MM.1S (cell line): ENCODE measurements at regions not wholly inside any gene's neighbourhood (a gene's known extent, or its start where the extent isn't known, plus 50 kb on each side); places are given as distances from the start of the nearest gene placed in this dataset.

Experiments
- DNase-seq: peaks from one replicate; pipeline ENCODE4 v3.0.0-alpha.2; 2015
- H2AFZ ChIP-seq: fragments of 300-600 bp; sonication (generic); 2 replicates; pipeline ENCODE4 v1.6.0; 2016; ENCODE audit warnings: antibody characterized with exemption, low read length
- H3F3A ChIP-seq: fragments of 300-600 bp; sonication (generic); 2 replicates; pipeline ENCODE4 v1.6.1; 2016; ENCODE audit warnings: mild to moderate bottlenecking, antibody characterized with exemption, low read length, moderate library complexity, mixed read lengths; ENCODE audit not compliant: insufficient read depth
- H3K27ac ChIP-seq: fragments of 300-600 bp; sonication (generic); 2 replicates; pipeline ENCODE4 v1.5.1; 2016; ENCODE audit warnings: mild to moderate bottlenecking, low read length
- H3K27me3 ChIP-seq: fragments of 300-600 bp; sonication (generic); replicated peaks from 2 replicates; pipeline ENCODE4 v1.6.0; 2016; ENCODE audit warnings: low read length; ENCODE audit not compliant: insufficient read depth
- H3K36me3 ChIP-seq: fragments of 300-600 bp; sonication (generic); replicated peaks from 2 replicates; pipeline ENCODE4 v1.6.1; 2016; ENCODE audit warnings: mild to moderate bottlenecking, low read length, mixed read lengths; ENCODE audit not compliant: insufficient read depth
- H3K4me1 ChIP-seq: fragments of 300-600 bp; sonication (generic); 2 replicates; pipeline ENCODE4 v1.6.1; 2016; ENCODE audit warnings: low read length, mixed read lengths
- H3K4me2 ChIP-seq: fragments of 300-600 bp; sonication (generic); 2 replicates; pipeline ENCODE4 v1.6.0; 2016; ENCODE audit warnings: low read depth, low read length
- H3K4me3 ChIP-seq: fragments of 300-600 bp; sonication (generic); 2 replicates; pipeline ENCODE4 v1.5.1; 2016; ENCODE audit warnings: low read length, mixed read lengths
- H3K79me2 ChIP-seq: fragments of 300-600 bp; sonication (generic); 2 replicates; pipeline ENCODE4 v1.6.1; 2016; ENCODE audit warnings: mixed run types, low read length, mixed read lengths
- H3K9ac ChIP-seq: fragments of 300-600 bp; sonication (generic); 2 replicates; pipeline ENCODE4 v1.6.1; 2016; ENCODE audit warnings: low read length, mixed read lengths
- H3K9me2 ChIP-seq: fragments of 300-600 bp; sonication (generic); replicated peaks from 2 replicates; pipeline ENCODE4 v1.6.1; 2016; ENCODE audit warnings: mild to moderate bottlenecking, low read length, mixed read lengths; ENCODE audit not compliant: insufficient read depth
- H3K9me3 ChIP-seq: fragments of 300-600 bp; sonication (generic); replicated peaks from 2 replicates; pipeline ENCODE4 v1.6.1; 2016; ENCODE audit warnings: mild to moderate bottlenecking, low read length, mixed read lengths; ENCODE audit not compliant: insufficient read depth
- H4K20me1 ChIP-seq: fragments of 300-600 bp; sonication (generic); 2 replicates; pipeline ENCODE4 v1.6.1; 2016; ENCODE audit warnings: mild to moderate bottlenecking, low read length, moderate library complexity, mixed read lengths; ENCODE audit not compliant: insufficient read depth
- CTCF ChIP-seq: fragments of 300-600 bp; sonication (generic); IDR thresholded peaks from 2 replicates; pipeline ENCODE4 v1.5.1; 2016; ENCODE audit warnings: antibody characterized with exemption, low read length, mixed read lengths
- EZH2 ChIP-seq: fragments of 300-600 bp; sonication (generic); optimal IDR thresholded peaks from 2 replicates; pipeline ENCODE3; 2017; ENCODE audit warnings: low read depth, mild to moderate bottlenecking, antibody characterized with exemption, low read length, mixed read lengths
- EZH2phosphoT487 ChIP-seq: fragments of 300-600 bp; sonication (generic); IDR thresholded peaks from 2 replicates; pipeline ENCODE4 v1.6.1; 2018; ENCODE audit warnings: antibody characterized with exemption, low read length

GRCh38 chr4:137981277-137981676 is 260.9 kb downstream of the SLC7A11 start:
- Histone ChIP-seq H3K27me3 (no peaks in the 10 kb centered on the region), H3K9me3 (no peaks in the 10 kb centered on the region), H4K20me1 (no peaks in the 10 kb centered on the region), H3K9me2 (no peaks in the 10 kb centered on the region), H3K4me3 (no peak overlapping the region), H3K27ac (no peak overlapping the region), H3K4me1 (peaks cover 2% of the 10 kb centered on the region; the same call in 1 of the 2 replicates), H2AFZ (no peak overlapping the region), H3K4me2 (no peak overlapping the region), H3K36me3 (no peaks in the 10 kb centered on the region), H3F3A (no peaks in the 10 kb centered on the region), H3K9ac (no peak overlapping the region), H3K79me2 (no peaks in the 10 kb centered on the region)
- TF ChIP-seq EZH2 (no peak), EZH2phosphoT487 (no peak), CTCF (no peak)
- no peak for DNase-seq

- TF ChIP-seq EZH2phosphoT487 (no peak), CTCF (no peak), EZH2 (no peak)
- H3K27ac ChIP-seq: no peak overlapping the region
- H3F3A ChIP-seq: no peaks in the 10 kb centered on the region
Observed at GRCh38 chr4:137980641-137981040, 261.5 kb downstream of the SLC7A11 start.

DNA sequence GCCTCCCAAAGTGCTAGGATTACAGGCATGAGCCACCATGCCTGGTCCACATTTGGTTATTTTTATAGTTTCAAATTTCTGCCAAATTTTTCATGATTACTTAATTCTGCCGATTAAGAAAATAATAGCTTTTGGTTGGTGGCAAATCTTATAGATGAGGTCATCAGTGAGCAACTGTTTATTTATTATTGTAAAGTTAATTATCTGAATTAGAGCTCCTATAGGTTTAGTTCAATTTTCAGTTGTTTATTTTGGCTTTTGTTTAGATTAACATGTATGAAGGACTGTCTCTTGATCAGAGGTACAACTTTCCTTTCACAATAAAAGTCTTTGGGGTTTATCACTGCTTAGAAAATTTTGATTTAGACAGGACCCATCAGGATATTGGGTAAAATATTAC is 262.2 kb downstream of the SLC7A11 start:
- TF ChIP-seq EZH2phosphoT487: no peak
- TF ChIP-seq CTCF: no peak
- TF ChIP-seq EZH2: no peak
- Histone ChIP-seq H3K4me2 (no peak overlapping the region), H3K9ac (no peak overlapping the region), H3K9me3 (no peaks in the 10 kb centered on the region), H3K27me3 (no peaks in the 10 kb centered on the region), H3F3A (no peaks in the 10 kb centered on the region), H3K36me3 (no peaks in the 10 kb centered on the region), H3K27ac (no peak overlapping the region), H3K4me1 (no peaks in the 10 kb centered on the region), H3K79me2 (no peaks in the 10 kb centered on the region), H3K4me3 (no peak overlapping the region), H4K20me1 (no peaks in the 10 kb centered on the region), H3K9me2 (no peaks in the 10 kb centered on the region), H2AFZ (no peak overlapping the region)
- no peak for DNase-seq

More at GRCh38 chr4:137980641-137981040, 261.5 kb downstream of the SLC7A11 start:
- no peaks in the 10 kb centered on the region for H3K4me1 ChIP-seq
- no peak overlapping the region for H3K4me2 ChIP-seq
- H2AFZ ChIP-seq: no peak overlapping the region
- H3K9me2 ChIP-seq: no peaks in the 10 kb centered on the region
- H3K79me2 ChIP-seq: no peaks in the 10 kb centered on the region
- no peak overlapping the region for H3K9ac ChIP-seq
- H3K36me3 ChIP-seq: no peaks in the 10 kb centered on the region
- H3K27me3 ChIP-seq: no peaks in the 10 kb centered on the region
- H4K20me1 ChIP-seq: no peaks in the 10 kb centered on the region
- DNase-seq: no peak
- H3K4me3 ChIP-seq: no peak overlapping the region
- H3K9me3 ChIP-seq: no peaks in the 10 kb centered on the region
